HG03097 (cell line): ENCODE measurements at regions not wholly inside any gene's neighbourhood (a gene's known extent, or its start where the extent isn't known, plus 50 kb on each side); places are given as distances from the start of the nearest gene placed in this dataset.

ENCODE experiments used
- ATAC-seq: cut with Tn5 transposase; IDR thresholded peaks from one replicate; pipeline ENCODE4 v1.9.1; 2021; ENCODE audit not compliant: unreplicated experiment, low FRiP score

GRCh38 chrX:40155589-40156469, 58.1 kb upstream of the BCOR start:
- ATAC-seq = no peak

GRCh38 chrX:40154853-40155588, 57.3 kb upstream of the BCOR start:
- ATAC-seq = no peak

GRCh38 chrX:40154250-40154852, 56.6 kb upstream of the BCOR start:
- no peak for ATAC-seq

GRCh38 chrX:40153345-40154249, 55.8 kb upstream of the BCOR start:
- ATAC-seq = no peak

- ATAC-seq = no peak
These were observed 55.1 kb upstream of the BCOR start for GRCh38 chrX:40152741-40153344.

GRCh38 chrX:40152173-40152711, 54.5 kb upstream of the BCOR start:
- ATAC-seq = no peak

GRCh38 chrX:40151211-40152172, 53.7 kb upstream of the BCOR start:
- no peak for ATAC-seq

- ATAC-seq = no peak
These were observed 52.7 kb upstream of the BCOR start for GRCh38 chrX:40150503-40150902.

GRCh38 chrX:40149286-40150175, 51.8 kb upstream of the BCOR start:
- no peak for ATAC-seq

- ATAC-seq = no peak
These were observed 50.9 kb upstream of the BCOR start for GRCh38 chrX:40148385-40149285.

GRCh38 chrX:40147971-40148370, 50.2 kb upstream of the BCOR start:
- ATAC-seq = no peak
